K562 (cell line): ENCODE measurements at regions not wholly inside any gene's neighbourhood (a gene's known extent, or its start where the extent isn't known, plus 50 kb on each side); places are given as distances from the start of the nearest gene placed in this dataset.
"Not testable (repeated sequence)": the region's sequence is repeated elsewhere in the genome, so short reads cannot be mapped to it uniquely, and the experiment has no call there.

Experiments used
- ATAC-seq: fragments of 200-7000 bp; cut with Tn5 transposase; 3 replicates; pipeline ENCODE4 v1.9.1; 2020; ENCODE audit warnings: moderate library complexity
- BruUV-seq: library from RNA; stranded (reverse); fragments of 400-500 nt; replicated peaks from 2 replicates; lab custom pipeline; 2021; lab: Mats Ljungman, UMichigan
- CTCF ChIA-PET: fragments of 300-600 bp; formaldehyde crosslinking; extraction: SDS; loops from one replicate; lab custom pipeline; 2021; ENCODE audit warnings: low intra/inter-chr PET ratio; lab: Yijun Ruan, JAX
- POLR2A ChIA-PET: fragments of 300-600, 350-650 bp; sonication (Branson Sonifier 250); formaldehyde crosslinking; extraction: SDS; loops from one replicate; lab custom pipeline; 2021; ENCODE audit warnings: antibody characterized with exemption, inconsistent platforms; lab: Yijun Ruan, JAX
- DNase-seq, 4 experiments: peaks; one replicate each; pipeline versions ENCODE4 v3.0.0 to v3.0.0-alpha.2; 2011 to 2018; ENCODE audit warnings: low spot score in 3 of 4, mixed read lengths in 3 of 4; ENCODE audit errors: extremely low read depth in 1 of 4
- FAIRE-seq: peaks from 2 replicates; lab custom pipeline; 2011; peaks lifted over from hg19 to GRCh38; lab: Jason Lieb, UNC
- H2AFZ ChIP-seq: 2 replicates; pipeline ENCODE4 v1.6.0; 2011; ENCODE audit warnings: low read depth, low read length, control low read depth, inconsistent platforms
- H3K27ac ChIP-seq: fragments of 200-600 bp; 3 replicates; pipeline ENCODE4 v1.8.0; 2011; ENCODE audit warnings: low read depth, mild to moderate bottlenecking, control low read depth, inconsistent platforms, low read length, moderate library complexity, mixed read lengths; ENCODE audit errors: extremely low read depth
- H3K27me3 ChIP-seq, 2 experiments: fragments of 300-600 bp in 1 of 2; 2 replicates in 1 of 2; 3 replicates in 1 of 2; pipeline versions ENCODE4 v1.6.0 to v1.8.0; 2011; ENCODE audit warnings: inconsistent platforms in 2 of 2, low read length in 2 of 2, mild to moderate bottlenecking in 1 of 2, mixed read lengths in 1 of 2, moderate library complexity in 1 of 2; ENCODE audit not compliant: control insufficient read depth in 2 of 2, insufficient read depth in 2 of 2
- H3K36me3 ChIP-seq: fragments of 300-600 bp; 3 replicates; pipeline ENCODE4 v1.8.0; 2011; ENCODE audit warnings: mild to moderate bottlenecking, low read length, inconsistent platforms; ENCODE audit not compliant: control insufficient read depth, insufficient read depth
- H3K4me1 ChIP-seq, 2 experiments: fragments of 200-600 bp in 1 of 2; replicated peaks in 1 of 2; 2 replicates in 1 of 2; 3 replicates in 1 of 2; pipeline versions ENCODE4 v1.5.1 to v1.8.0; 2011; ENCODE audit warnings: inconsistent platforms in 2 of 2, low read length in 2 of 2, mild to moderate bottlenecking in 1 of 2, mixed read lengths in 1 of 2, moderate library complexity in 1 of 2; ENCODE audit not compliant: control insufficient read depth in 2 of 2, insufficient read depth in 2 of 2
- H3K4me2 ChIP-seq: 2 replicates; pipeline ENCODE4 v1.6.1; 2011; ENCODE audit warnings: low read length, control low read depth, inconsistent platforms, mixed read lengths; ENCODE audit not compliant: insufficient read depth
- H3K4me3 ChIP-seq: fragments of 200-600 bp; sonication (generic), shearing (Covaris generic); 2 replicates; pipeline ENCODE4 v1.5.1; 2016; ENCODE audit warnings: control low read depth, inconsistent platforms
- H3K79me2 ChIP-seq: fragments of 200-600 bp; 3 replicates; pipeline ENCODE4 v1.8.0; 2011; ENCODE audit warnings: low read length, inconsistent platforms; ENCODE audit not compliant: control insufficient read depth, insufficient read depth
- H3K9ac ChIP-seq, 2 experiments: 2 replicates each; pipeline versions ENCODE4 v1.6.0 to v1.6.1; 2011; ENCODE audit warnings: low read depth in 2 of 2, low read length in 2 of 2, control low read depth in 1 of 2, inconsistent platforms in 1 of 2, mild to moderate bottlenecking in 1 of 2, mixed read lengths in 1 of 2; ENCODE audit not compliant: insufficient read depth in 1 of 2
- H3K9me1 ChIP-seq: one replicate; pipeline ENCODE4 v1.6.0; 2011; ENCODE audit warnings: inconsistent platforms, mild to moderate bottlenecking, low read length, moderate library complexity; ENCODE audit not compliant: control insufficient read depth, insufficient read depth
- H3K9me3 ChIP-seq: replicated peaks from 2 replicates; pipeline ENCODE4 v1.5.1; 2011; ENCODE audit warnings: low read depth, low read length, inconsistent platforms; ENCODE audit not compliant: control insufficient read depth, insufficient read depth
- H4K20me1 ChIP-seq: replicated peaks from 2 replicates; pipeline ENCODE4 v1.6.1; 2011; ENCODE audit warnings: low read length, inconsistent platforms, mixed read lengths; ENCODE audit not compliant: control insufficient read depth, insufficient read depth
- WGBS: fragments of 100-300 bp; shearing (Covaris generic); methylation state at CpG from one replicate; pipeline ENCODE4 v1.1.6; 2016; ENCODE audit warnings: low coverage, mixed read lengths; ENCODE audit not compliant: insufficient coverage; ENCODE audit errors: missing lambda C conversion rate; 5-methylcytosine and 5-hydroxymethylcytosine counted together
- in situ Hi-C: fragments of 300-500 bp; cut with MboI; formaldehyde crosslinking; loops from 4 replicates; pipeline ENCODE4 v1.15.0; 2018; ENCODE audit warnings: inconsistent platforms, mixed read lengths
- intact Hi-C: fragments of 100-400 bp; cut with micrococcal nuclease; formaldehyde crosslinking; loops from 2 replicates; pipeline ENCODE4 v1.14.2; 2022

DNA sequence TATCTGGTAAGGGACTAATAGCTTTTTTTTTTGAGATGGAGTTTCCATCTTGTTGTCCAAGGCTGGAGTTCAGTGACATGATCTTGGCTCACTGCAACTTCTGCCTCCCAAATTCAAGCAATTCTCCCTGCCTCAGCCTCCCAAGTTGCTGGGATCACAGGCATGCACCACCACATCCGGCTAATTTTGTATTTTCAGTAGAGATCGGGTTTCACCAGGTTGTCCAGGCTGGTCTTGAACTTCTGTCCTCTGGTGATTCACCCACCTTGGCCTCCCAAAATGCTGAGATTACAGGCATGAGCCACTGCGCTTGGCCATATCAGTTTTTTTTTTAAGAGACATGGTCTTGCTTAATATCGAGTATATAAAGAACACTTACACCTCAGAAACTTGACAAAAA, 4797.3 kb upstream of the OR11H1 start:
- FAIRE-seq, CTCF ChIA-PET, ATAC-seq, H3K9ac ChIP-seq, intact Hi-C loops, H3K4me3 ChIP-seq, H3K27ac ChIP-seq, H4K20me1 ChIP-seq, H3K4me2 ChIP-seq, H3K36me3 ChIP-seq, H3K79me2 ChIP-seq, H3K9me3 ChIP-seq, BruUV-seq, in situ Hi-C loops, H3K4me1 ChIP-seq, H3K27me3 ChIP-seq, POLR2A ChIA-PET, H3K9me1 ChIP-seq, DNase-seq, H2AFZ ChIP-seq: not testable (repeated sequence)
- WGBS = under 1% methylated on average over 4 of the region's 4 CpGs

DNA sequence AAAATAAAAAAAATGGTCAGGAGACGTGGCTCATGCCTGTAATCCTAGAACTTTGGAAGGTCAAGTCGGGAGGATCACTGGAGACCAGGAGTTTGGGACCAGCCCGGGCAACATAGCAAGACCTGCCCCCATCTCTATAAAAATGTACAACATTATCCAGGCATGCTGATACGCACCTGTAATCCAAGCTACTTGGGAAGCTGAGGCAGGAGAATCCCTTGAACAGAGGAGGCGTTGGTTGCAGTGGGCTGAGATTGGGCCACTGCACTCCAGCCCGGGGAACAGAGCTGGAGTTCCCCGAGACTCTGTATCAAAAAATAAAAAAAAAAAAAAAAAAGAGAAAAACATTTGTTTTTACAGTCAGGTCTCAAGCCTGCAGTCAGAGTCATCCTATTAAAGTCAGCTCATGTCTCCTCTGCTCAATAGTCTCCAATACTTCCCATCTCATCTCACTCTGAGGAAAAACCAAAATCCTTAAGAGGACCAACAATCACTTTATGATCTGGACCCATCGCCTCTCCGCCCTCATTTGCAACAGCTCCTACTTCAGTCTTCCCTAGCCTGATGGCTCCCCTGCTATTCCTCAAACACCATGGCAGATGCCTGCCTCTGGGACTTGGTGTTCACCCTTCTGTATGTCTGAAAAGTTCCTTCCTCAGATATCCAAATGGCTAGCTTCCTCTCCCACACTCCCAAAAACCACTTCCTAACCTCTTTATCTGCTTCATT, 4796.6 kb upstream of the OR11H1 start:
- H3K79me2 ChIP-seq, H4K20me1 ChIP-seq, in situ Hi-C loops, H3K36me3 ChIP-seq, H3K4me3 ChIP-seq, ATAC-seq, BruUV-seq, H3K9ac ChIP-seq, H3K9me3 ChIP-seq, POLR2A ChIA-PET, H2AFZ ChIP-seq, CTCF ChIA-PET, intact Hi-C loops, H3K27ac ChIP-seq, H3K4me1 ChIP-seq, H3K4me2 ChIP-seq, H3K27me3 ChIP-seq, FAIRE-seq, DNase-seq, H3K9me1 ChIP-seq: not testable (repeated sequence)
- WGBS = 1% methylated on average over 9 of the region's 9 CpGs

DNA sequence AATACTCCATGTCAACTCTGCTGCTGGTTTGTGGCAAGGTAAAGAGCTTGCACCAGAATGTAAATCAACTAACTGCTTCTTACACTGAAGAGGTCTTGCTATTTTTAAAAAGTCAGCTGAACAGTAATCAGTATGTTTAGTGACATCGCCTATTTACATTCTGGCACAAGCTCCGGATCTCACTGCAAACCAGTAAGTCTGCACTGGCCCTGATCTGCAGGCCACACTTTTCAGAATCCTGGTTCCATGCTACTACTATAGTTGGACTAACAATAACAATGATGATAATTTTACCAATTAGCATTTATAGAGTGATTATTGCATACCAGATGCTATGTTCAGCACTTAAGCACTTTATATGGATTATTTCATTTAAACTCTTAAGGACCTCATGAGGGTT, 4792.9 kb upstream of the OR11H1 start:
- WGBS = 0% methylated on average over 1 of the region's 2 CpGs
- DNase-seq, POLR2A ChIA-PET, H3K9me3 ChIP-seq, H3K4me3 ChIP-seq, H3K36me3 ChIP-seq, in situ Hi-C loops, H3K79me2 ChIP-seq, H3K27me3 ChIP-seq, BruUV-seq, FAIRE-seq, H3K4me2 ChIP-seq, H2AFZ ChIP-seq, H3K4me1 ChIP-seq, ATAC-seq, H3K27ac ChIP-seq, H4K20me1 ChIP-seq, H3K9ac ChIP-seq, intact Hi-C loops, CTCF ChIA-PET, H3K9me1 ChIP-seq: not testable (repeated sequence)

DNA sequence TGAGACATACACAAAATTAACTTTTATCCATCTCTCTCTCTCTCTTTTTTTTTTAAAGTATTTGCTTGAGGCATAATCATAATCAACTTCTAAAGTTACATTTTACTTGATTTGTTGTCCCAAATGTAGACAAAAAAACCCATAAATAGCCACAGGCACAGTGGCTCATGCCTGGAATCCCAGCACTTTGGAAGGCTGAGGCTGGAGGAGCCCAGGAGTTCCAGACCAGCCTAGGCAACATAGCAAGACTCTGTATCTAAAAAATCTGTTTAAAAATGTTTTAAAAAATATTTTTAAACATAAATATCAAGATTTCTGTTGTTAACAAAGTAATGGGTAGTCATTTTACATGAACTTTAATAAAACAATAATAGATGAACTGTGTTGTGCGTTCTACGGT, 4791.1 kb upstream of the OR11H1 start:
- H3K36me3 ChIP-seq, POLR2A ChIA-PET, BruUV-seq, H3K9me1 ChIP-seq, CTCF ChIA-PET, H3K9ac ChIP-seq, H3K79me2 ChIP-seq, ATAC-seq, FAIRE-seq, H4K20me1 ChIP-seq, H3K9me3 ChIP-seq, H3K27me3 ChIP-seq, intact Hi-C loops, H3K27ac ChIP-seq, H2AFZ ChIP-seq, DNase-seq, in situ Hi-C loops, H3K4me3 ChIP-seq, H3K4me2 ChIP-seq, H3K4me1 ChIP-seq: not testable (repeated sequence)
- 0% methylated on average over 1 of the region's 2 CpGs for WGBS
